Stimulated activated CD4-positive, alpha-beta T cell treated with anti-CD3 and anti-CD28 coated beads, Interleukin-4, amount 100 ng/mL, for 1 hour (primary cell): ENCODE measurements at regions not wholly inside any gene's neighbourhood (a gene's known extent, or its start where the extent isn't known, plus 50 kb on each side); places are given as distances from the start of the nearest gene placed in this dataset.
A peak's percentile ranks its signal among the peaks of the same experiment; 100 is the strongest.

Experiments
- DNase-seq: peaks from one replicate; pipeline ENCODE4 v3.0.0-alpha.2; 2020

- no peak for DNase-seq
Measured at GRCh38 chr3:101077361-101078011, 84.3 kb upstream of the ABI3BP start.

DNA sequence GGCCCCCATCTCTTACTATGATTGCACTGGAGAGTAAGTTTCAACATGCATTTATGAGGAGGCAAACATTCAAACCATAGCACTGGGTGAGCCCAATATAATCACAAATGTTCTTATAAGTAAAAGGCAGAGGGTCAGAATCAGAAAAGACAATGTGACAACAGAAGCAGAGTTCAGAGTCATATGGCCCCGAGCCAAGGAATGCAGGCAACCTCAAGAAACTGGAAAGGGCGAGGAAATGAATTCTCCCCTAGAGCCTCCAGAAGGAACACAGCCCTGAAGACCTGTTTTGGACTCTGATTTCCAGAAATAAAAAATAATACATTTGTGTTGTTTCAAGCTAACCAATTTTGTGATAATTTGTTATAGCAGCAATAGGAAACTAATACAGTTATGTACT is 81.3 kb upstream of the ABI3BP start:
- DNase-seq = no peak

DNA sequence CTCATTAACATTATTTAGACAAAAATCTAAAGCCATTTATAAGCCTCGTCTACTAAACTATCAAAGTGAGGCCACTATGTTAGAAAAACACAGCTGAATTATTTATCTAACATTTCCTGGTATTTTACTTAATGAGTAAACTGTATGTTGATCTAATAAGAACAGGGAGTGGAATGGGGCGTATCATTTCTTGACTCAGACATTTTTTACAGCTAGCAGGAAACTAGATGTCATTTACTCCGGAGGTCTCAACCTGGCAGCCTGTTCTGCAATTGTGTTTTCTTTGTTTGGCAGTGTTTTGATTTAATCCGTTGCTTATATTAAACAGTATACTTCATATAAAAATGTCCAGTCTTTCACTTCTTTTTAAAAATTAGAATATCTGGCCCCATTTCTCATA is 79.1 kb upstream of the ABI3BP start:
- DNase-seq = no peak

DNA sequence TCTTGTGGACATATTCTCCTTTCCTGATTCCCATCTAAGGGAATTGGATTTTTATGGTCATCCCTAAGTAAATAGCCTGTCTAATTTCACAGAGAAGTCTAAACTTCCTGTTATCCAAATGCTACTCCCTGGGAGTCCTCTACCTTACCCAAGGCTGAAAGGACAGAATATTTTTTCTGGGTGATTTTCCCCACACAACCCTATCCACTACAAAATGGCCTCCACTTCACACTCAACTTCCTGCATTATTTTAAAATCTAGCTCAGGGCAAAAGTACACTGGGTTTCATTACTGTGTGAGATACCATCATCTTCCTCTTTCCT is 77.5 kb upstream of the ABI3BP start:
- DNase-seq = no peak

DNA sequence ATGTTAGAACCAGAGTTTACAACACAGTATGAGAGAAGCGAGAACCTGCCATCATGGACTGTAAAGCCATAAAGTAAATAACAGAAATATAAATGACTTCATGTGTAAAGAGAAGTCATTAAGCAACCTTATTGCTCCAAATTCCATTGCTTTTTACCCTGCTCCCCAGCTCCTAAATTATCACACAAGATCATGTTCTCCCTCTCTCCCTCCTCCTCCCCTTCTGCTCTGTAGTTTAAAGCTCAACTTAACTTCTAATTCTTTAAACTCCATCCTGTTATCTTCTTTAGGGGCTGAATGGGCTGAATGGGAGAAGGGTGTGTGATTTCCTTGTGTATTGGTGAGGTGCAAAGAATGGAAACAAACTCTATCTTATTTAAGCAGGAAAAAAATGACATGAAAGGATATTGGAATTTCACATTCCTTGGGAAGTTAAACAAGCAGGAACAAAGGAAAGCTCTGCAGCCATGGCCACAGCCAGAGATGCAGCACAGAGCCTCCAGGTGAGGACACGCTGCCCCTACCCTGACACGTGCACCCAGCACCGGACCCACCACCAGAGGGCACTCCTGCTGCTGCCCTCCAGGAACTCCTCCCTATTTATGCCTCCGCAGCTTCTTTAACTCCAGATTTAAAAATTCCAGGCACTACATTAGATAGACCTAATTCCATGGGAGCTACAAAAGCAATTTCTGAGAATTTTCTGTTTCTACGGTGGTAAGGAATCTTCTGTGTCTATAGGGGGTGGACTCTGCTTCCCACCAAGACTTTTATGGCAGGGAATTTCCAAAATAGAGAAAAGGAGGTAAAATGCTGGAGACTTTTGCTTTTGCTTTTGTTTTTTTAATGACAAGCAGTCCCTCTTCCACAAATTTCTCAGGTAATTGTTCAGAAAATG is 76.9 kb upstream of the ABI3BP start:
- DNase-seq = peak; percentile 62

DNA sequence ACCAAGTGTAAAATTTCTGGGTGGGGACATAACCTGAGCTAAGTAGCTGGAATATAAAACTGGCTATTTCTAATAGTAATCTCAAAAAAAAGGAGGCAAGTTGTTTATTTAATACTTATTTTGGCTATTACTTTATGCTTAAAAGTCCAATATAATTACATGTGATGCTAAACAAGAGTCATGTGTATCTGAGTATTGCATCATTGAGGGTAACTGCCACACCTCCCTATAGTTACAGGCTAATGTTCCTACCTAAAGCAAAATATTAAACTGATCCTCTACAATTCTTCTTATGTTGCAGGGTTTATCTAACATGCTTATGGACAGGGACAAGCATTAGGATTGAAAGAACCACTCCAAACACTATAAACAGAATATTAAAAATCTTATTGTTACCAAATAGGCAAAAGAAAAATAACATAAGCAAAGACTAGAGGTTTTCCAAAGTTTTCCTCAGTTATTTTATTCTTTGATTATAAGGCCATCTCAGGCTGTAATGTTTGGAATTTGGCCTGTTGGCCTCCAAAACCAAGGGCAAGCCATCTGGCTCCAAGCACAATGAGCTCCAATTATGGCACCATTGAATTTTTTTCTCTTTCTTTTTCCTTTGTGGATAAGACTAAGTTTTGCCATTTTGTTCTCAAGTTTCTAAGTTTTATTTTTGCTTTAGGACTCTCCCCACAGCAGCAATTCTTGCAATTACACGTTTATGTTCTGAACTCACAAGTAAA is 75.8 kb upstream of the ABI3BP start:
- no peak for DNase-seq

DNA sequence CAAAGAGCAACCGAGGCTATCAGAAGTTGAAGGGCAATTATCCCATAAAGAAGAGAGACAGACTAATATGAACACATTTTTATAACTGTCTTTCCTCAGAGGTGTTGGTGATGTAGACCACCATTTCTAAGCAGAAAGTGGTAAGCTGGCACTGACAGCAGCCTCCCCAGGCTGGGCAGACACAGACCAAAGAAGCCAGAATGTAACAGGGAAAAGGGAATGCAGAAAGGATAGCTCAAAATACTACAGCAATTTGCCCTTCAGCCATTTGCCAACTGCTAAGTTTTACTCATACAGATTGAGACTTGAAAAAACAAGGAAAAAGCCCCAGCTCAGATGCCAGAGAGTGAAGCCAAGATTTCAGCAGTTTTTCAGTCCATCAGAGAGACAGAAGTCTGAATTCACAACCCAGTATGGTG is 73.5 kb upstream of the ABI3BP start:
- DNase-seq = no peak

DNA sequence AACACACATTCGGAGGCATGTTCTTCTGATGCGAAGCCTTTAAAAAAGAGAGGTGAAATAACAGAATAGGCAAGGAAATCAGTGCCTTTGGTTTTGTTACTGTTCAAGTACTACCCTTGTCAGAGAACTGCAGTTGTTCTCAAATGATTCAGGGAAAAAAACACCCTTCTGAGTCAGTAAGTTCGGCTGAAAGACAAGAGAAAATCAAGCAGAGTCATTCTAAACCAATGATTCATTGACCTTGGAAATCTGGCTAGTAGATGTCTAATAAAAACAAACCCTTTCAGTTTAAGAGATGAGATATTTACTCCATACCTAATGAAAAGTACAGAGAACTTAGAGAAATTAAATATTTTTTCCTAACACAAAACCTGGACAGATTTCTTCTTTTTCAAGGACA is 72.7 kb upstream of the ABI3BP start:
- no peak for DNase-seq

GRCh38 chr3:101063401-101063800 is 70.2 kb upstream of the ABI3BP start:
- DNase-seq = no peak

GRCh38 chr3:101061312-101061711 is 68.1 kb upstream of the ABI3BP start:
- no peak for DNase-seq

- no peak for DNase-seq
Measured at GRCh38 chr3:101050866-101051265, 57.6 kb upstream of the ABI3BP start.

DNA sequence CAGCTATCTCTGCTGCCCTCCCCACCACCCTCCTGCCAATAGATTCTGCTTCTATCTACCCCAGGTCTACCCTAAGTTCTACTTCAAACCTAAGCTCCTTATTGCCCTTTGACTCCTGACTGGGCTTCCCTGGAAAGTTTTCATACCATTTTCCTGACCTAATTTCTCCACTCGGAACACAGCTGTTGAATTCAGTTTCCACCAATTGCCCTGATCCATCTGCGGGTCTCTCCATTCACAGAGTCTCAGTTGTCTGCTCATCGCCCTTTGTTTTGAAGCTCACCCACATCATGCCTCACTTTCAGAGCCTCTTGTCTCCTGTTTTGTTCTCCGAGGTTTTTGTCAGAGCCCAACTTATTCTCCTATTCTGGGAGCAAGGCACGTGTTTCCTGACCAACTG is 56.8 kb upstream of the ABI3BP start:
- no peak for DNase-seq

DNA sequence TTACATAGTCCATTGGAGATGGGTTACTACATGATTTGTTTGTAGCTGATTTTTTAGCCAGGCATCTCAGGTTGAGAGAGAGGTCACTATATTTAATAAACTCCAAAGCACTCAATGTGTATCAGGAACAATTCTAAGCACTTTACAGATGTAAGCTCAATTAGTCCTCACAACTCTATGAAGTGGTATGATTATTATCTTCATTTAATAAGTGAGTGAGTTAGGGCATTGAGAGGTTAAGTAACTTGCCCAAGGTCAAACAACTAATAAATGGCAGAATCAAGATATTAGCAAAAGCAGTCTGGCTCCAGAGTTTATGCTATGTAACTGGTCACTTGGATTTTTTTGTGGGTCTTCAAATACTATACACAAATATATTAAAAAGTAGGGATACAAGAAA is 56.3 kb upstream of the ABI3BP start:
- DNase-seq = no peak

DNA sequence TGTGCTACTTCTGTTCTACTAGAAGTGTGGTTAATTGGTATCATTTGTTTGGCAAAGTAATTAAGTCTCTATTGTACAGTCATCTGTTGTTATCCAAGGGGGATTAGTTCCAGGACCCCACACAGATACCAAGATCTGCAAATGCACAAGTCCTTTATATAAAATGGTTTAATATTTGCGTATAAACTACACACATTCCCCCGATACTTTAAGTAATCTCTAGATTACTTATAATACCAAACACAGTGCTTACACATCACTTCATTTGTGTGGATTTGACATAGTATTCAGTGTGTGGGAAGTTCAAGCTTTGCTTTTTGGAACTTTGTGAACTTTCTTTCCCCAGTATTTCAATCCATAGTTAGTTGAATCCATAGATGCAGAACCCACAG is 50.5 kb upstream of the ABI3BP start:
- no peak for DNase-seq

- DNase-seq = no peak
Measured at GRCh38 chr3:101042996-101043686, 49.9 kb upstream of the ABI3BP start.
